D721Med (cell line): ENCODE measurements at regions not wholly inside any gene's neighbourhood (a gene's known extent, or its start where the extent isn't known, plus 50 kb on each side); places are given as distances from the start of the nearest gene placed in this dataset.

Source experiments
- DNase-seq: peaks from one replicate; pipeline ENCODE4 v3.0.0; 2011; ENCODE audit warnings: low spot score; ENCODE audit not compliant: insufficient read length
- FAIRE-seq: peaks from 2 replicates; lab custom pipeline; 2011; peaks lifted over from hg19 to GRCh38; lab: Jason Lieb, UNC
- TF ChIP-seq, protein P1 (sequence below): IDR thresholded peaks from 2 replicates; pipeline ENCODE4 v1.5.1; 2012; ENCODE audit warnings: mild to moderate bottlenecking, control low read depth; ENCODE audit not compliant: insufficient read depth; ENCODE audit errors: missing control alignments

DNA sequence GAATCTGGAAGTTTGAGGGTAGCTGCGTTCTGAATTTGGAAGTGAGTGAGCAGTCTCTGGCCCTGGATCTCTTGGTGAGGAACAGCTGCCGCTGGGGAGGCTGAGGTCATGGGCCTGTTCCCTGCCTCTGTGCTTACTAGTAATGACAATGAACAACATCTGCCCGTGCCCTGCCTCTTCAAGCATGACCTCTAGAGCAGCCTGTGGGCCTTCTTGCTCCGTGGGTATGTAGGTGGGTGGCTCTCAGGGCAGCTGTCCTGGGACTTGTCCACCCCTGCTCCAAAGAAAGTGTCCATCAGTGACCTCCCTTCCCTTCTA is 186.2 kb downstream of the CXCL12 start:
- FAIRE-seq, result no peak
- TF ChIP-seq, protein P1, sequence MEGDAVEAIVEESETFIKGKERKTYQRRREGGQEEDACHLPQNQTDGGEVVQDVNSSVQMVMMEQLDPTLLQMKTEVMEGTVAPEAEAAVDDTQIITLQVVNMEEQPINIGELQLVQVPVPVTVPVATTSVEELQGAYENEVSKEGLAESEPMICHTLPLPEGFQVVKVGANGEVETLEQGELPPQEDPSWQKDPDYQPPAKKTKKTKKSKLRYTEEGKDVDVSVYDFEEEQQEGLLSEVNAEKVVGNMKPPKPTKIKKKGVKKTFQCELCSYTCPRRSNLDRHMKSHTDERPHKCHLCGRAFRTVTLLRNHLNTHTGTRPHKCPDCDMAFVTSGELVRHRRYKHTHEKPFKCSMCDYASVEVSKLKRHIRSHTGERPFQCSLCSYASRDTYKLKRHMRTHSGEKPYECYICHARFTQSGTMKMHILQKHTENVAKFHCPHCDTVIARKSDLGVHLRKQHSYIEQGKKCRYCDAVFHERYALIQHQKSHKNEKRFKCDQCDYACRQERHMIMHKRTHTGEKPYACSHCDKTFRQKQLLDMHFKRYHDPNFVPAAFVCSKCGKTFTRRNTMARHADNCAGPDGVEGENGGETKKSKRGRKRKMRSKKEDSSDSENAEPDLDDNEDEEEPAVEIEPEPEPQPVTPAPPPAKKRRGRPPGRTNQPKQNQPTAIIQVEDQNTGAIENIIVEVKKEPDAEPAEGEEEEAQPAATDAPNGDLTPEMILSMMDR, result no peak
- no peak for DNase-seq

DNA sequence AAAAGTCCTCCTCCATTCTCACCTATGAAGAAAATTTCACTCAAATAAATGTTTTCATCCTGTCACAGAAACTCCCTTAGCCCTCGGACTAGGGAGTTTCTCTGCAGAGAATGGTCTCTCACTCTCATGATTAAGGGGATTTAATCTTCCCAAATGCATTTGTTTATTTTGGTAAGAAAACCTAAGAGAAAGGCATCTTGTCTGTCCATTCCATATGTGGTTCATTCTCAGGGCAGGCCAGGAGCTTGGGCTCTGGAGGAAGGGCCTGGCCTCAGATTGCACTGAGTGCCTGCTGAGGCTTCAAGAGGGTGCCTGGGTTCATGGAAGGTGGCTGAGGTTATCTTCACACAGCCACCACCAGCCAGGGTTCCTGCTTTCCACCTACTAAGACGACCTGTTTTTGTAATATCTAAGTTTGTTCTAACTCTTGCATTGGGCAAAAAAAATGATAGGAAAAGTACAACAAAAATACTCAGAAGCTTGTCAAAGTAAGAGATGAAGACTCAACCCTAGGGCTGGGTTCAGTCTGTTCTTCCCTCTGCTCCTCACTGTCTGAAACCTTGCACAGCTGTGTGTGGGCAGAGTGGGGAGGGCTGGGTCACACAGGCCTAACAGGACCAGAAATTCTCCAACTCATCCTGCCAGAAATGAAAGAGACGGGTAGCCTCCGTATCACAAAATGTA is 186.7 kb downstream of the CXCL12 start:
- FAIRE-seq (no peak), DNase-seq (no peak)
- TF ChIP-seq, protein P1, result no peak

DNA sequence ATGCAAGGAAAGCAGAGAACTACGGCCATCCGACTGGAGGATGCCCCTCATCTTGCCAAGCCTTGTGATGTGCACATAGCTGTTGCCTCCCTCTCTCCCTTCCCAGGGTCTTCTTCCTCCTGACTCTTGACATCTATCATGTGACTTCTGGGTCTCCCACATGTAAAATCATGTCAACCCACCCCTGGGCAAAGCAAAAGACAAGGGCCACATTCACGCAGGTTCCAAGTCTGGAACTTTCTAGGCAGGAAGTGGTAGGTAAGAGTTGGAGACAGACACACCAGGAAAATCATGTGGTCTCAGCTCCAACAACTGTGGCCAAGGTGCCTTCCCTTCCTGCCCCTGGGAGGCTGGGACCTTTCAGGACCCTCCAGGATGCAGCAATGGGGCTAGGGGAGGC is 187.3 kb downstream of the CXCL12 start:
- TF ChIP-seq, protein P1, result no peak
- FAIRE-seq (no peak), DNase-seq (no peak)

DNA sequence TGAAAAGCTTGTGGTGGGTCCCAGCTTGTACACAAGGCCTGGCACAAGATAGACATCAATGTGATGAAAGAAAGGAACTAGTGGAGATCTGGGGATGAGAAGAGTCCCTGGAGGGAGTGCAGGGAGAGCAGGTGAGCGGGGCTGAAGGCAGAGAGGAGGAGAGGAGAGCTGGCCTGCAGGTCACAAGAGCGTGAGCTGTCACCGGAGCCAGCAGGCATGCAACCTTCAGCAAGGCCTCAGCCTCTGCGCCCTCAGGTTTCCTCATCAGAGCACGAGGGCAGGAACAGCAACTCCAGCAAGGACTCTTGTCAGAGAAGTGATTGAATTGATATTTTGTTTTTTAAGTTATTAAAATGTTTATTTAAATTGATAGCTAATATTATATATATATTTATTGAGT is 188.6 kb downstream of the CXCL12 start:
- TF ChIP-seq, protein P1, result no peak
- DNase-seq, result no peak
- FAIRE-seq, result no peak

DNA sequence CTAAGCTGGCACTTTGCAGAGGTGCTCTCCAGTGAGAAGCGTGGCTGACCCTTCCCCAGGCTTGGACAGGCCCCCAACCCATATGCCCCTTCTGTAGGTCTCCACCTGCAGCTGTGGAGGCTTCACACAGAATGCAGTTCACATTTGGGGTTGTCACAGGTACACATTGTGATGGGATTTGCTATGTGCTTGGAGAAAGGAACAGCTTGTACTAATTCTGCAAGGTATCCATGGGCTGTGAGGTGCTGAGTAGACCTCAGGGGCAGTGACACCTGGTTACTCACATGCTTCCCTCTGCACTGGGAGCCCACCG is 188.9 kb downstream of the CXCL12 start:
- DNase-seq (no peak), FAIRE-seq (no peak)
- TF ChIP-seq, protein P1, result no peak

DNA sequence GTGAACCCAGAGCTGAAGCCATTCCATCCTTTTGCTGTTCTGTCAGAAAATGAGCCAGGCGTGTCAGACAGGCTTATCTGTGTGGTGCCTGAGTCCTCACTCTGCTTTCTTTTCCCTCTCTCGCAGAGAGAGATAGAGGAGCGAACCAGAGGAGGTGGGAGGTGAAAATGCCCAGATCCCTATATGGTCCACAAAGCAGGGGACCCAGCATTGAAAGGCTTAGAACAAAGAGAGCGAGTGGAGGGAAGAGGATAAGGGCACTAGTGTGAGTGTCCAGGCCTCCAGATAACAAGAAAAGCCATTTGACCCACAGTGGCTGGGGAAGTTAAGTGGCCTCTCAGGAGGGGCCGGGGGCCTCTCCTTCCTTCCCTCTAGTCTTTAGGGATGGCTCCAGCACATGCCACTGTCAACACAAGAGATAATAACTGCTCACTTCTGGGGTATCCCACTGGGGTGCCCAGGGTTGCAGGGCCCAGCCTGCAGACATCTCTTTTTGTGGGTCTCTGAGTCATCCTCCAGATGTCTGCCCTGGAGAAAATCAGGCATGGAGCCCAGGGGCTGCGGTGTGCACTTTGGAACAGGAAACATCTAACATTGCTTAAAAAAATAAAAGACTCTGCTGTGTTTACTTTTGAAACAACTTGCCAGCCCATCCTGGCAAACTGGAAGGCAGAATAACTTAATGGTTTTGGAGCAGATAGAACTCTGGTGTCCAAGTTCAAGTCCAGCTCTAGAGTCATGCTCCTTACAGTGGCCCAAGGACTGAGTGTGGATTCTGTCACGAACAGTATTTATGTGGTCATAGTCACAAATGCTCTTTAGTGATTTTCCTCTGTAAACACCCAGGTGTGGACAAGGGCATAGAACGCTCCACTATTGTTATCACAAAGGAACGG is 189.5 kb downstream of the CXCL12 start:
- no peak for DNase-seq
- FAIRE-seq, result no peak
- TF ChIP-seq, protein P1, result no peak

DNA sequence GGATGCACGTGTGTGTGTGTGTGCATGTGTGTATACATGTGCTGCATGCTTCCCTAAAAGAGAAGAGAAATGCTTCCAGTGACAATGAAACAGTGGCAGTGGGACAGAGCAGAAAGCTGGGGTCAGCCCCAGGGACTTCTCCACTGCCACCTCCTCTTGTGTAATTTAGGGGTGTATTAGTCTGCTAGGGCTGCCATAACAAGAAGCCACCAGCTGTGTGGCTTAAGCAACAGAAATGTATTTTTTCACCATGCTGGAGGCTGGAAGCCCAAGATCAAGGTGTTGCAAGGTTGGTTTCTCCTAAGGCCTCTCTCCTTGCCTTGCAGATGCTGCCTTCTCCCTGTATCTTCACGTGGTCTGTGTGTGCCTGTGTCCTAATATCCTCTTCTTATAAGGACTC is 190.5 kb downstream of the CXCL12 start:
- FAIRE-seq (no peak), DNase-seq (no peak)
- TF ChIP-seq, protein P1, result no peak
